ENCODE measurements at regions not wholly inside any gene's neighbourhood (a gene's known extent, or its start where the extent isn't known, plus 50 kb on each side); places are given as distances from the start of the nearest gene placed in this dataset.

- no peak for TF ChIP-seq CTCF (IDR thresholded peaks at IDR 0.05)
- TF ChIP-seq POLR2AphosphoS5 (IDR thresholded peaks at IDR 0.05): no peak
Observed at GRCh38 chr2:163822033-163822432, 86.2 kb upstream of the FIGN start.

Data from esophagus muscularis mucosa (tissue), 3 donors.